ENCODE measurements at regions not wholly inside any gene's neighbourhood (a gene's known extent, or its start where the extent isn't known, plus 50 kb on each side); places are given as distances from the start of the nearest gene placed in this dataset.

DNA sequence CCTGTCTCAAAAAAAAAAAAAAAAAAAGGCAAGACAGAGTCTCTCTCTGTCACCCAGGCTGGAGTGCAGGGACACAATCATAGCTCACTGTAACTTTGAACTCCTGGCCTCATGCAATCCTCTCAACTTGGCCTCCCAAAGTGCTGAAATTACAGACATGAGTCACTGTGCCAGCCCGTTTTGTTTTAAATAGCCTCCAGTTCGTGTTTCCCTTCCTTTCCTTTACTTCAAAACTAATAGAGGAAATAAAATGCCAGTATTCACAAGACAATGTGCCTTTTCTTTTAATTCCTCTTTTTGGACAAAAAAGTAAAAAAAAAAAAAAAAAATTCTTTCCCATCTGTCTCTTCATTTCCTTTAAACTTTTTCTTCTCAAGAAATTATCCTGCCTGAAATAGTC, 54.5 kb upstream of the ACMSD start (continued):
- TF ChIP-seq, protein P1, sequence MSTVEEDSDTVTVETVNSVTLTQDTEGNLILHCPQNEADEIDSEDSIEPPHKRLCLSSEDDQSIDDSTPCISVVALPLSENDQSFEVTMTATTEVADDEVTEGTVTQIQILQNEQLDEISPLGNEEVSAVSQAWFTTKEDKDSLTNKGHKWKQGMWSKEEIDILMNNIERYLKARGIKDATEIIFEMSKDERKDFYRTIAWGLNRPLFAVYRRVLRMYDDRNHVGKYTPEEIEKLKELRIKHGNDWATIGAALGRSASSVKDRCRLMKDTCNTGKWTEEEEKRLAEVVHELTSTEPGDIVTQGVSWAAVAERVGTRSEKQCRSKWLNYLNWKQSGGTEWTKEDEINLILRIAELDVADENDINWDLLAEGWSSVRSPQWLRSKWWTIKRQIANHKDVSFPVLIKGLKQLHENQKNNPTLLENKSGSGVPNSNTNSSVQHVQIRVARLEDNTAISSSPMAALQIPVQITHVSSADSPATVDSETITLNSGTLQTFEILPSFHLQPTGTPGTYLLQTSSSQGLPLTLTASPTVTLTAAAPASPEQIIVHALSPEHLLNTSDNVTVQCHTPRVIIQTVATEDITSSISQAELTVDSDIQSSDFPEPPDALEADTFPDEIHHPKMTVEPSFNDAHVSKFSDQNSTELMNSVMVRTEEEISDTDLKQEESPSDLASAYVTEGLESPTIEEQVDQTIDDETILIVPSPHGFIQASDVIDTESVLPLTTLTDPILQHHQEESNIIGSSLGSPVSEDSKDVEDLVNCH (CRISPR knock-in tag; IDR thresholded peaks at IDR 0.05), result no peak
- no peak for TF ChIP-seq ZMYM2 (CRISPR knock-in tag; IDR thresholded peaks at IDR 0.05)
- TF ChIP-seq, protein P2, sequence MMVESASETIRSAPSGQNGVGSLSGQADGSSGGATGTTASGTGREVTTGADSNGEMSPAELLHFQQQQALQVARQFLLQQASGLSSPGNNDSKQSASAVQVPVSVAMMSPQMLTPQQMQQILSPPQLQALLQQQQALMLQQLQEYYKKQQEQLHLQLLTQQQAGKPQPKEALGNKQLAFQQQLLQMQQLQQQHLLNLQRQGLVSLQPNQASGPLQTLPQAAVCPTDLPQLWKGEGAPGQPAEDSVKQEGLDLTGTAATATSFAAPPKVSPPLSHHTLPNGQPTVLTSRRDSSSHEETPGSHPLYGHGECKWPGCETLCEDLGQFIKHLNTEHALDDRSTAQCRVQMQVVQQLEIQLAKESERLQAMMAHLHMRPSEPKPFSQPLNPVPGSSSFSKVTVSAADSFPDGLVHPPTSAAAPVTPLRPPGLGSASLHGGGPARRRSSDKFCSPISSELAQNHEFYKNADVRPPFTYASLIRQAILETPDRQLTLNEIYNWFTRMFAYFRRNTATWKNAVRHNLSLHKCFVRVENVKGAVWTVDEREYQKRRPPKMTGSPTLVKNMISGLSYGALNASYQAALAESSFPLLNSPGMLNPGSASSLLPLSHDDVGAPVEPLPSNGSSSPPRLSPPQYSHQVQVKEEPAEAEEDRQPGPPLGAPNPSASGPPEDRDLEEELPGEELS (CRISPR knock-in tag; IDR thresholded peaks at IDR 0.05), result no peak
- TF ChIP-seq HDAC1 (CRISPR knock-in tag; IDR thresholded peaks at IDR 0.05), result no peak
- no peak for TF ChIP-seq RFX1 (IDR thresholded peaks at IDR 0.05)
- TF ChIP-seq, protein P3, sequence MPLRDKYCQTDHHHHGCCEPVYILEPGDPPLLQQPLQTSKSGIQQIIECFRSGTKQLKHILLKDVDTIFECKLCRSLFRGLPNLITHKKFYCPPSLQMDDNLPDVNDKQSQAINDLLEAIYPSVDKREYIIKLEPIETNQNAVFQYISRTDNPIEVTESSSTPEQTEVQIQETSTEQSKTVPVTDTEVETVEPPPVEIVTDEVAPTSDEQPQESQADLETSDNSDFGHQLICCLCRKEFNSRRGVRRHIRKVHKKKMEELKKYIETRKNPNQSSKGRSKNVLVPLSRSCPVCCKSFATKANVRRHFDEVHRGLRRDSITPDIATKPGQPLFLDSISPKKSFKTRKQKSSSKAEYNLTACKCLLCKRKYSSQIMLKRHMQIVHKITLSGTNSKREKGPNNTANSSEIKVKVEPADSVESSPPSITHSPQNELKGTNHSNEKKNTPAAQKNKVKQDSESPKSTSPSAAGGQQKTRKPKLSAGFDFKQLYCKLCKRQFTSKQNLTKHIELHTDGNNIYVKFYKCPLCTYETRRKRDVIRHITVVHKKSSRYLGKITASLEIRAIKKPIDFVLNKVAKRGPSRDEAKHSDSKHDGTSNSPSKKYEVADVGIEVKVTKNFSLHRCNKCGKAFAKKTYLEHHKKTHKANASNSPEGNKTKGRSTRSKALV (CRISPR knock-in tag; IDR thresholded peaks at IDR 0.05), result no peak
- TF ChIP-seq MBNL3 (CRISPR knock-in tag; conservative IDR thresholded peaks at IDR 0.05), result no peak
- no peak for TF ChIP-seq POLR2A (IDR thresholded peaks at IDR 0.05; ENCODE audit: insufficient read depth in 1 of 2, low read depth in 2 of 2, low read length in 2 of 2)
- no peak for TF ChIP-seq TMF1 (CRISPR knock-in tag; IDR thresholded peaks at IDR 0.05; ENCODE audit: low read depth)
- no peak for TF ChIP-seq MTA1 (CRISPR knock-in tag; IDR thresholded peaks at IDR 0.05; ENCODE audit: borderline replicate concordance)
- no peak for TF ChIP-seq DMAP1 (CRISPR knock-in tag; IDR thresholded peaks at IDR 0.05)
